B cell (primary cell): ENCODE measurements at regions not wholly inside any gene's neighbourhood (a gene's known extent, or its start where the extent isn't known, plus 50 kb on each side); places are given as distances from the start of the nearest gene placed in this dataset.

Source experiments
- EZH2 ChIP-seq: IDR thresholded peaks from 2 replicates; pipeline ENCODE4 v1.6.1; 2012; ENCODE audit warnings: borderline replicate concordance, low read depth, mild to moderate bottlenecking, moderate library complexity, low read length; ENCODE audit not compliant: insufficient read depth, poor library complexity, severe bottlenecking
- TF ChIP-seq, protein P1 (sequence below): fragments of 200-600 bp; IDR thresholded peaks from one replicate; pipeline ENCODE4 v1.8.0; 2022; ENCODE audit warnings: antibody characterized with exemption, mild to moderate bottlenecking

DNA sequence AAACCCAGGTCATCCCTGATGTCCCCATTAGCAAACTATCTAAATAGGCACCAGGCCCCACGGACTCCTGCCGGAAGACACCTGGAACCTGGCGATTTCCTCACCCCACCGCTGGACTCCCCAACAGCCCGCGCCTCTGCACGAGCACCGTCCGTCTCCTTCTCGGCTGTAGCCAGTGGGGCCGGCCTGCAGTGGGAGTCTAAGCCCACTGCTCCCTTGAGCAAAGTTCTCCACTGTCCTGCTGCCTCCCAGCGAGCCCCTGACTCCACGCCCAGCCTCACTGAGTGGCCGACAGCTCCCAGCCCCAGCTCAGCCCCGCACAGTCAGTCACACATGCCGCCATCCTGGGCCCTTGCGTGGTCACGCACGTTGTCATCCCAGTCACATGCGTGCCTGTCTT is 211.3 kb upstream of the PPP2R2D start:
- TF ChIP-seq, protein P1, sequence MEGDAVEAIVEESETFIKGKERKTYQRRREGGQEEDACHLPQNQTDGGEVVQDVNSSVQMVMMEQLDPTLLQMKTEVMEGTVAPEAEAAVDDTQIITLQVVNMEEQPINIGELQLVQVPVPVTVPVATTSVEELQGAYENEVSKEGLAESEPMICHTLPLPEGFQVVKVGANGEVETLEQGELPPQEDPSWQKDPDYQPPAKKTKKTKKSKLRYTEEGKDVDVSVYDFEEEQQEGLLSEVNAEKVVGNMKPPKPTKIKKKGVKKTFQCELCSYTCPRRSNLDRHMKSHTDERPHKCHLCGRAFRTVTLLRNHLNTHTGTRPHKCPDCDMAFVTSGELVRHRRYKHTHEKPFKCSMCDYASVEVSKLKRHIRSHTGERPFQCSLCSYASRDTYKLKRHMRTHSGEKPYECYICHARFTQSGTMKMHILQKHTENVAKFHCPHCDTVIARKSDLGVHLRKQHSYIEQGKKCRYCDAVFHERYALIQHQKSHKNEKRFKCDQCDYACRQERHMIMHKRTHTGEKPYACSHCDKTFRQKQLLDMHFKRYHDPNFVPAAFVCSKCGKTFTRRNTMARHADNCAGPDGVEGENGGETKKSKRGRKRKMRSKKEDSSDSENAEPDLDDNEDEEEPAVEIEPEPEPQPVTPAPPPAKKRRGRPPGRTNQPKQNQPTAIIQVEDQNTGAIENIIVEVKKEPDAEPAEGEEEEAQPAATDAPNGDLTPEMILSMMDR, result no peak
- TF ChIP-seq EZH2, result no peak
